Endodermal cell (in vitro differentiated cells): ENCODE measurements at regions not wholly inside any gene's neighbourhood (a gene's known extent, or its start where the extent isn't known, plus 50 kb on each side); places are given as distances from the start of the nearest gene placed in this dataset.
A peak's percentile ranks its signal among the peaks of the same experiment; 100 is the strongest.

Experiments used
- DNase-seq: peaks from one replicate; pipeline ENCODE4 v3.0.0-alpha.2; 2017
- H3K27ac ChIP-seq: 2 replicates; pipeline ENCODE4 v1.5.1; 2013; ENCODE audit warnings: mild to moderate bottlenecking, low read depth, low read length, moderate library complexity
- H3K27me3 ChIP-seq: 2 replicates; pipeline ENCODE4 v1.6.1; 2013; ENCODE audit warnings: mild to moderate bottlenecking, low read length, moderate library complexity; ENCODE audit not compliant: insufficient read depth, control insufficient read depth, poor library complexity, severe bottlenecking
- H3K36me3 ChIP-seq: 2 replicates; pipeline ENCODE4 v1.7.0; 2013; ENCODE audit warnings: mild to moderate bottlenecking, low read length, moderate library complexity; ENCODE audit not compliant: control insufficient read depth, insufficient read depth
- H3K4me1 ChIP-seq: one replicate; pipeline ENCODE4 v1.7.0; 2013; ENCODE audit warnings: low read length; ENCODE audit not compliant: control insufficient read depth, insufficient read depth
- H3K4me3 ChIP-seq: 2 replicates; pipeline ENCODE4 v1.5.1; 2013; ENCODE audit warnings: mild to moderate bottlenecking, low read length, moderate library complexity
- H3K9ac ChIP-seq: 2 replicates; pipeline ENCODE4 v1.6.1; 2013; ENCODE audit warnings: mild to moderate bottlenecking, low read length, moderate library complexity; ENCODE audit not compliant: poor library complexity, severe bottlenecking; ENCODE audit errors: extremely low read depth
- H3K9me3 ChIP-seq: 2 replicates; pipeline ENCODE4 v1.6.1; 2013; ENCODE audit warnings: mild to moderate bottlenecking, low read length, moderate library complexity; ENCODE audit not compliant: control insufficient read depth
- H3K27ac Mint-ChIP-seq: 2 replicates; pipeline ENCODE4 v1.8.0; 2020; ENCODE audit warnings: mixed read lengths
- H3K27me3 Mint-ChIP-seq: 2 replicates; pipeline ENCODE4 v1.8.0; 2021; ENCODE audit warnings: mild to moderate bottlenecking, mixed read lengths; ENCODE audit not compliant: insufficient read depth
- H3K36me3 Mint-ChIP-seq: 2 replicates; pipeline ENCODE4 v1.8.0; 2020; ENCODE audit warnings: low read depth, mixed read lengths
- H3K4me1 Mint-ChIP-seq: 2 replicates; pipeline ENCODE4 v1.8.0; 2020; ENCODE audit warnings: mixed read lengths
- H3K4me3 Mint-ChIP-seq: 2 replicates; pipeline ENCODE4 v1.8.0; 2020; ENCODE audit warnings: mild to moderate bottlenecking, moderate library complexity, mixed read lengths
- H3K9me3 Mint-ChIP-seq: 2 replicates; pipeline ENCODE4 v1.8.0; 2020; ENCODE audit warnings: mild to moderate bottlenecking, mixed read lengths
- CTCF ChIP-seq: fragments of 200-600 bp; sonication (generic); conservative IDR thresholded peaks from 2 replicates; pipeline ENCODE4 v1.5.0; 2021; ENCODE audit warnings: antibody characterized with exemption, mild to moderate bottlenecking
- WGBS, 2 experiments: methylation state at CpG; one replicate each; pipeline versions ENCODE4 v1.1.5 to v1.1.7; 2013; ENCODE audit warnings: missing lambda C conversion rate in 2 of 2, mixed read lengths in 1 of 2; ENCODE audit not compliant: insufficient coverage in 1 of 2, insufficient read length in 1 of 2; 5-methylcytosine and 5-hydroxymethylcytosine counted together

GRCh38 chr3:81244231-81244630, 517.2 kb downstream of the GBE1 start:
- no peak for DNase-seq
- no peak overlapping the region for H3K9ac ChIP-seq
- Mint-ChIP-seq H3K36me3 (no peaks in the 10 kb centered on the region), H3K27ac (no peak overlapping the region), H3K9me3 (no peaks in the 10 kb centered on the region), H3K4me1 (no peaks in the 10 kb centered on the region), H3K4me3 (no peak overlapping the region), H3K27me3 (no peaks in the 10 kb centered on the region)
- no peak overlapping the region for H3K27ac ChIP-seq
- TF ChIP-seq CTCF = no peak
- H3K27me3 ChIP-seq = no peaks in the 10 kb centered on the region
- no peaks in the 10 kb centered on the region for H3K9me3 ChIP-seq
- H3K4me3 ChIP-seq = no peak overlapping the region
- H3K4me1 ChIP-seq = no peaks in the 10 kb centered on the region
- no peaks in the 10 kb centered on the region for H3K36me3 ChIP-seq
- WGBS, 2 experiments = 94 to 97% methylated on average over 3 of the region's 3 CpGs

- Histone ChIP-seq H3K4me1 (no peaks in the 10 kb centered on the region), H3K27ac (no peak overlapping the region), H3K36me3 (no peaks in the 10 kb centered on the region), H3K9ac (no peak overlapping the region), H3K27me3 (no peaks in the 10 kb centered on the region), H3K4me3 (no peak overlapping the region), H3K9me3 (no peaks in the 10 kb centered on the region)
- Mint-ChIP-seq H3K27me3 (no peaks in the 10 kb centered on the region), H3K4me1 (no peaks in the 10 kb centered on the region), H3K4me3 (no peak overlapping the region), H3K36me3 (no peaks in the 10 kb centered on the region), H3K27ac (no peak overlapping the region), H3K9me3 (no peaks in the 10 kb centered on the region)
- TF ChIP-seq CTCF = peak; percentile 57
- WGBS, 2 experiments = 88% methylated on average over 1 of the region's 1 CpG; no CpG with 5 or more reads in 1 of the 2 experiments
- no peak for DNase-seq
Measured at GRCh38 chr3:81242871-81243270, 518.6 kb downstream of the GBE1 start.

GRCh38 chr3:81237181-81237580, 524.3 kb downstream of the GBE1 start:
- no peaks in the 10 kb centered on the region for H3K36me3 Mint-ChIP-seq
- no peaks in the 10 kb centered on the region for H3K27me3 Mint-ChIP-seq
- H3K9me3 Mint-ChIP-seq = no peaks in the 10 kb centered on the region
- Histone ChIP-seq H3K9ac (no peak overlapping the region), H3K9me3 (no peaks in the 10 kb centered on the region), H3K27me3 (no peaks in the 10 kb centered on the region), H3K27ac (no peak overlapping the region), H3K36me3 (no peaks in the 10 kb centered on the region), H3K4me3 (no peak overlapping the region), H3K4me1 (no peaks in the 10 kb centered on the region)
- no peak for DNase-seq
- H3K4me1 Mint-ChIP-seq = no peaks in the 10 kb centered on the region
- 92 to 100% methylated on average over 1 of the region's 1 CpG for WGBS, 2 experiments
- H3K4me3 Mint-ChIP-seq = no peak overlapping the region
- no peak overlapping the region for H3K27ac Mint-ChIP-seq
- TF ChIP-seq CTCF = no peak
